Central memory CD8-positive, alpha-beta T cell (primary cell): ENCODE measurements at regions not wholly inside any gene's neighbourhood (a gene's known extent, or its start where the extent isn't known, plus 50 kb on each side); places are given as distances from the start of the nearest gene placed in this dataset.
"Not testable (repeated sequence)": the region's sequence is repeated elsewhere in the genome, so short reads cannot be mapped to it uniquely, and the experiment has no call there.

Experiments used
- ATAC-seq: fragments of 150-1000 bp; cut with Tn5 transposase; replicated peaks from 2 replicates; pipeline ENCODE4 v1.10.0; 2022; ENCODE audit warnings: mild to moderate bottlenecking, moderate FRiP score, moderate number of reproducible peaks; ENCODE audit not compliant: poor library complexity, severe bottlenecking; ENCODE audit errors: extremely low read depth
- DNase-seq, 2 donors: peaks; one replicate each; pipeline ENCODE4 v3.0.0; 2021; ENCODE audit warnings: low spot score in 2 of 2
- H3K27ac Mint-ChIP-seq: one replicate; pipeline ENCODE4 v1.8.0; 2022; ENCODE audit warnings: low read depth, mild to moderate bottlenecking, moderate library complexity, mixed read lengths
- H3K27me3 Mint-ChIP-seq: one replicate; pipeline ENCODE4 v1.8.0; 2022; ENCODE audit warnings: mixed read lengths
- H3K36me3 Mint-ChIP-seq: one replicate; pipeline ENCODE4 v1.8.0; 2022; ENCODE audit warnings: mild to moderate bottlenecking, moderate library complexity, mixed read lengths; ENCODE audit not compliant: insufficient read depth
- H3K4me1 Mint-ChIP-seq: one replicate; pipeline ENCODE4 v1.8.0; 2022; ENCODE audit warnings: mixed read lengths
- H3K4me3 Mint-ChIP-seq: one replicate; pipeline ENCODE4 v1.8.0; 2022; ENCODE audit warnings: mild to moderate bottlenecking, moderate library complexity, mixed read lengths
- H3K9me3 Mint-ChIP-seq: one replicate; pipeline ENCODE4 v1.8.0; 2022; ENCODE audit warnings: mixed read lengths

DNA sequence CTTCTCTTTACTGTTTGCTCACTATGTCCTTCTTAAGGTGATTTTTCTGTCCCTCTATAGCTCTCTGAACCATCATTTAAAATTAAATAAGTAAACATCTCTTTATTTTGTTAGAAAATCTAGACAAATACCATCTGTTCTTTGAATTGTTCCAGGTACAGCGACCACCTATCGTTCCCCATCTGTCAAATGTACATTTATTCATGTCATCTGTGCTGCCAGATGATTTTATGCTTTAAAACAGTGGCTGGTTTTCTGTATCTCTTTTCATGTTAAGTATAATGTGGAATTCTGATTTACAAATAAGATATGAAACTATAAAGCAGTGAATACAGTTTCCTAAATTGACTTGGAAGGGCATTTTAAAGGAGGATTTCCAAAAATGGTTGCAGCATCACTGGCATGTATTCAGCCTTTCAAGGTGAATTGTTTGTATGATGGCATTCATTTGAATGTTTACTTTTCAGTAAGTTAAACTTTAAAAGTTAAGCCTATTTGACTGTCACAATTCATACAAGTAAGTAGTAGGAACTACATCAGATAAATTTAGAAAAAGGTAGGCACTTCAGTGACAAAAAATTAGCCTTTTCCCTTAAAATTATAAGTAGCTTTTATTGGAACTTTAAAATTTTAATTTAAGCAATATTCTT lies 92.6 kb upstream of the CLVS2 start:
- Mint-ChIP-seq H3K27me3 (no peaks in the 10 kb centered on the region), H3K4me1 (no peaks in the 10 kb centered on the region), H3K36me3 (no peaks in the 10 kb centered on the region), H3K9me3 (peaks cover 18% of the 10 kb centered on the region), H3K4me3 (no peak overlapping the region), H3K27ac (no peak overlapping the region)
- ATAC-seq (no peak), DNase-seq (no peak)

DNA sequence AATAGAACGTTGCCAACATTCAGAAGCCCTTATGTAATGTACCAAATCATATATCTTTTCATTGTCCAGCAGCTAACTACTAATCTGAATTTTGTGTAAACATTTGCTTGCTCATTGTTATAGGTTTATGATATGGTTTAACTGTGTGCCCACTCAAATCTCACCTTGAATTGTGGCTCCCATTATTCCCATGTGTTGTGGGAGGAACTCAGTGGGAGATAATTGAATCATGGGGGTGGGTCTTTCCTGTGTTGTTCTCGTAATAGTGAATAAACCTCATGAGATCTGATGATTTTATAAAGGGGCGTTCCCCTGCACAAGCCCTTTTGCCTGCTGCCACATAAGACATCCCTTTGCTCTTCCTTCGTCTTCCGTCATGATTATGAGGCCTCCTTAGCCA lies 91.9 kb upstream of the CLVS2 start:
- DNase-seq (no peak), ATAC-seq (no peak)
- H3K4me3 Mint-ChIP-seq = no peak overlapping the region
- H3K36me3 Mint-ChIP-seq = no peaks in the 10 kb centered on the region
- H3K4me1 Mint-ChIP-seq = no peaks in the 10 kb centered on the region
- no peak overlapping the region for H3K27ac Mint-ChIP-seq
- H3K27me3 Mint-ChIP-seq = no peaks in the 10 kb centered on the region
- H3K9me3 Mint-ChIP-seq = peaks cover 11% of the 10 kb centered on the region

- H3K4me3 Mint-ChIP-seq = no peak overlapping the region
- no peak for DNase-seq
- no peaks in the 10 kb centered on the region for H3K36me3 Mint-ChIP-seq
- no peaks in the 10 kb centered on the region for H3K4me1 Mint-ChIP-seq
- no peak overlapping the region for H3K27ac Mint-ChIP-seq
- no peaks in the 10 kb centered on the region for H3K27me3 Mint-ChIP-seq
- ATAC-seq = no peak
- H3K9me3 Mint-ChIP-seq = peaks cover 13% of the 10 kb centered on the region
Observed at GRCh38 chr6:122913558-122913957, 82.5 kb upstream of the CLVS2 start.

GRCh38 chr6:122918714-122919113 lies 77.3 kb upstream of the CLVS2 start:
- Mint-ChIP-seq H3K9me3 (peaks cover 19% of the 10 kb centered on the region), H3K4me1 (no peaks in the 10 kb centered on the region), H3K27me3 (no peaks in the 10 kb centered on the region), H3K36me3 (no peaks in the 10 kb centered on the region), H3K27ac (no peak overlapping the region), H3K4me3 (no peak overlapping the region)
- DNase-seq (no peak), ATAC-seq (no peak)

- ATAC-seq = peak; percentile 14
Observed at GRCh38 chr6:122930252-122931180, 65.5 kb upstream of the CLVS2 start.

GRCh38 chr6:122931916-122932315 lies 64.1 kb upstream of the CLVS2 start:
- no peak for DNase-seq

More at GRCh38 chr6:122930252-122931180, 65.5 kb upstream of the CLVS2 start:
- no peak overlapping the region for H3K27ac Mint-ChIP-seq
- H3K4me1 Mint-ChIP-seq = no peaks in the 10 kb centered on the region
- no peaks in the 10 kb centered on the region for H3K27me3 Mint-ChIP-seq
- no peak for DNase-seq
- no peaks in the 10 kb centered on the region for H3K36me3 Mint-ChIP-seq
- peaks cover 20% of the 10 kb centered on the region for H3K9me3 Mint-ChIP-seq
- H3K4me3 Mint-ChIP-seq = no peak overlapping the region

DNA sequence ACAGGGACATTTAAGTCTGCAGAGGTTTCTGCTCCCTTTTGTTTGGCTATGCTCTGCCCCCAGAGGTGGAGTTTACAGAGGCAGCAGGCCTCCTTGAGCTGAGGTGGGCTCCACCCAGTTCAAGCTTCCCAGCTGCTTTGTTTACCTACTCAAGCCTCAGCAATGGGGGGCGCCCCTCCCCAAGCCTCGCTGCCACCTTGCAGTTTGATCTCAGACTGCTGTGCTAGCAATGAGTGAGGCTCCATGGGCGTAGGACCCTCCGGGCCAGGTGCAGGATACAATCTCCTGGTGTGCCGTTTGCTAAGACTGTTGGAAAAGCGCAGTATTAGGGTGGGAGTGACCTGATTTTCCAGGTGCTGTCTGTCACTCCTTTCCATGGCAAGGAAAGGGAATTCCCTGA lies 51.1 kb upstream of the CLVS2 start:
- H3K27me3 Mint-ChIP-seq, H3K9me3 Mint-ChIP-seq, ATAC-seq, DNase-seq, H3K27ac Mint-ChIP-seq, H3K4me1 Mint-ChIP-seq, H3K36me3 Mint-ChIP-seq, H3K4me3 Mint-ChIP-seq: not testable (repeated sequence)

More at GRCh38 chr6:122931916-122932315, 64.1 kb upstream of the CLVS2 start:
- Mint-ChIP-seq H3K4me1 (no peaks in the 10 kb centered on the region), H3K36me3 (no peaks in the 10 kb centered on the region), H3K27ac (no peak overlapping the region), H3K27me3 (no peaks in the 10 kb centered on the region), H3K9me3 (peaks cover 13% of the 10 kb centered on the region), H3K4me3 (no peak overlapping the region)
- ATAC-seq = no peak
